GM23338 (cell line): ENCODE measurements at regions not wholly inside any gene's neighbourhood (a gene's known extent, or its start where the extent isn't known, plus 50 kb on each side); places are given as distances from the start of the nearest gene placed in this dataset.
A peak's percentile ranks its signal among the peaks of the same experiment; 100 is the strongest.

Experiments
- ATAC-seq: fragments of 200-7000 bp; cut with Tn5 transposase; 3 replicates; pipeline ENCODE4 v1.9.1; 2020
- DNase-seq: peaks from one replicate; pipeline ENCODE4 v3.0.0-alpha.2; 2015; ENCODE audit warnings: low spot score
- H2AFZ ChIP-seq: fragments of 200-600 bp; sonication (generic); 2 replicates; pipeline ENCODE4 v1.8.0; 2016; ENCODE audit warnings: antibody characterized with exemption, mild to moderate bottlenecking, moderate library complexity
- H3F3A ChIP-seq: fragments of 200-600 bp; sonication (generic); replicated peaks from 2 replicates; pipeline ENCODE4 v1.8.0; 2017; ENCODE audit warnings: antibody characterized with exemption, mixed run types, low read depth
- H3K27ac ChIP-seq: fragments of 200-600 bp; sonication (generic); 2 replicates; pipeline ENCODE4 v1.6.1; 2016; ENCODE audit warnings: low read depth
- H3K27me3 ChIP-seq: fragments of 200-600 bp; sonication (generic); 2 replicates; pipeline ENCODE4 v1.8.0; 2016; ENCODE audit warnings: mild to moderate bottlenecking, mixed run types, moderate library complexity; ENCODE audit not compliant: insufficient read depth
- H3K36me3 ChIP-seq: fragments of 200-600 bp; sonication (generic); 2 replicates; pipeline ENCODE4 v1.8.0; 2016; ENCODE audit warnings: mild to moderate bottlenecking; ENCODE audit not compliant: insufficient read depth
- H3K4me1 ChIP-seq: fragments of 200-600 bp; sonication (generic); 2 replicates; pipeline ENCODE4 v1.8.0; 2016; ENCODE audit warnings: mild to moderate bottlenecking, moderate library complexity; ENCODE audit not compliant: insufficient read depth
- H3K4me2 ChIP-seq: fragments of 200-600 bp; sonication (generic); 2 replicates; pipeline ENCODE4 v1.7.1; 2017; ENCODE audit warnings: mixed run types
- H3K4me3 ChIP-seq: fragments of 200-600 bp; sonication (generic); 2 replicates; pipeline ENCODE4 v1.6.1; 2016; ENCODE audit warnings: mixed run types
- H3K79me2 ChIP-seq: fragments of 200-600 bp; sonication (generic); replicated peaks from 2 replicates; pipeline ENCODE4 v1.8.0; 2017; ENCODE audit warnings: mild to moderate bottlenecking; ENCODE audit not compliant: insufficient read depth
- H3K9me2 ChIP-seq: fragments of 200-600 bp; sonication (generic); 2 replicates; pipeline ENCODE4 v1.8.0; 2017; ENCODE audit not compliant: insufficient read depth
- H4K20me1 ChIP-seq: fragments of 200-600 bp; sonication (generic); replicated peaks from 2 replicates; pipeline ENCODE4 v1.8.0; 2017; ENCODE audit warnings: mild to moderate bottlenecking; ENCODE audit not compliant: insufficient read depth
- H3K27ac Mint-ChIP-seq: 2 replicates; pipeline ENCODE4 v1.8.0; 2020; ENCODE audit warnings: inconsistent platforms, mild to moderate bottlenecking, moderate library complexity, mixed read lengths
- H3K27me3 Mint-ChIP-seq: 3 replicates; pipeline ENCODE4 v1.8.0; 2022; ENCODE audit warnings: low read depth, mild to moderate bottlenecking, moderate library complexity, mixed read lengths, inconsistent platforms; ENCODE audit not compliant: insufficient read depth, poor library complexity
- H3K36me3 Mint-ChIP-seq: 3 replicates; pipeline ENCODE4 v1.8.0; 2021; ENCODE audit warnings: low read depth, mild to moderate bottlenecking, inconsistent platforms, moderate library complexity, mixed read lengths
- H3K4me1 Mint-ChIP-seq: 3 replicates; pipeline ENCODE4 v1.8.0; 2020; ENCODE audit warnings: mild to moderate bottlenecking, inconsistent platforms, mixed read lengths
- H3K4me3 Mint-ChIP-seq: 3 replicates; pipeline ENCODE4 v1.8.0; 2021; ENCODE audit warnings: moderate library complexity, mild to moderate bottlenecking, inconsistent platforms, mixed read lengths
- H3K9me3 Mint-ChIP-seq: 3 replicates; pipeline ENCODE4 v1.8.0; 2020; ENCODE audit warnings: moderate library complexity, mild to moderate bottlenecking, inconsistent platforms, mixed read lengths
- ETS1 ChIP-seq: IDR thresholded peaks from 2 replicates; pipeline ENCODE4 v1.6.1; 2016; ENCODE audit warnings: antibody characterized with exemption
- EZH2 ChIP-seq: fragments of 200-600 bp; sonication (generic); IDR thresholded peaks from one replicate; pipeline ENCODE4 v1.8.0; 2017; ENCODE audit warnings: antibody characterized with exemption, mild to moderate bottlenecking, low read depth; ENCODE audit not compliant: unreplicated experiment
- JUNB ChIP-seq: IDR thresholded peaks from one replicate; pipeline ENCODE4 v1.6.1; 2016; ENCODE audit warnings: antibody characterized with exemption; ENCODE audit not compliant: unreplicated experiment
- NANOG ChIP-seq: IDR thresholded peaks from 2 replicates; pipeline ENCODE4 v1.6.1; 2016; ENCODE audit warnings: antibody characterized with exemption, borderline replicate concordance
- STAT1 ChIP-seq: IDR thresholded peaks from one replicate; pipeline ENCODE4 v1.6.1; 2016; ENCODE audit warnings: antibody characterized with exemption; ENCODE audit not compliant: unreplicated experiment
- ZNF462 ChIP-seq: fragments of 250-450 bp; sonication (Bioruptor Pico); IDR thresholded peaks from 2 replicates; pipeline ENCODE4 v1.5.0; 2020; ENCODE audit warnings: mild to moderate bottlenecking, moderate library complexity

- Histone ChIP-seq H3K36me3 (no peaks in the 10 kb centered on the region), H3K27me3 (no peaks in the 10 kb centered on the region), H3K4me2 (peak overlapping the region; percentile 2; the same call in 1 of the 2 replicates), H3F3A (no peaks in the 10 kb centered on the region), H4K20me1 (no peaks in the 10 kb centered on the region), H3K9me2 (no peaks in the 10 kb centered on the region; the same call in 1 of the 2 replicates), H3K4me1 (peaks cover 60% of the 10 kb centered on the region), H3K27ac (no peak overlapping the region), H3K79me2 (no peaks in the 10 kb centered on the region), H3K4me3 (no peak overlapping the region), H2AFZ (0 out of 2 replicates have a peak overlapping the region, but pooled peaks have one; percentile 2)
- no peak overlapping the region; the same call in 1 of the 2 replicates for H3K27ac Mint-ChIP-seq
- peaks cover 6% of the 10 kb centered on the region for H3K27me3 Mint-ChIP-seq
- H3K9me3 Mint-ChIP-seq: peaks cover 10% of the 10 kb centered on the region
- ATAC-seq (peak; percentile 26; the same call in 1 of the 3 replicates), DNase-seq (peak; percentile 45)
- TF ChIP-seq ETS1: no peak
- no peak for TF ChIP-seq NANOG
- TF ChIP-seq STAT1: no peak
- TF ChIP-seq JUNB: no peak
- peaks cover 14% of the 10 kb centered on the region for H3K36me3 Mint-ChIP-seq
- H3K4me1 Mint-ChIP-seq: peaks cover 67% of the 10 kb centered on the region
- H3K4me3 Mint-ChIP-seq: no peak overlapping the region; the same call in 2 of the 3 replicates
Observed at GRCh38 chr12:89085421-89085820, 266.9 kb downstream of the DUSP6 start.

- peak; percentile 44 for ATAC-seq
- peaks cover 71% of the 10 kb centered on the region for H3K4me1 Mint-ChIP-seq
- Histone ChIP-seq H3K79me2 (no peaks in the 10 kb centered on the region), H3K27me3 (no peaks in the 10 kb centered on the region), H3K4me3 (no peak overlapping the region), H3K9me2 (no peaks in the 10 kb centered on the region; the same call in 1 of the 2 replicates), H2AFZ (no peak overlapping the region), H3K36me3 (no peaks in the 10 kb centered on the region), H3K4me1 (peaks cover 65% of the 10 kb centered on the region), H4K20me1 (no peaks in the 10 kb centered on the region), H3F3A (no peaks in the 10 kb centered on the region), H3K27ac (no peak overlapping the region), H3K4me2 (peak overlapping the region; percentile 2; the same call in 1 of the 2 replicates)
- H3K36me3 Mint-ChIP-seq: peaks cover 7% of the 10 kb centered on the region
- H3K27ac Mint-ChIP-seq: no peak overlapping the region
- peaks cover 6% of the 10 kb centered on the region for H3K27me3 Mint-ChIP-seq
- no peak overlapping the region for H3K4me3 Mint-ChIP-seq
- TF ChIP-seq EZH2 (no peak), STAT1 (no peak), ZNF462 (CRISPR knock-in tag) (peak; percentile 80)
- peaks cover 3% of the 10 kb centered on the region for H3K9me3 Mint-ChIP-seq
- DNase-seq: no peak
Observed at GRCh38 chr12:89084751-89085150, 267.6 kb downstream of the DUSP6 start.
